Limb (tissue), 2 donors: ENCODE measurements at regions not wholly inside any gene's neighbourhood (a gene's known extent, or its start where the extent isn't known, plus 50 kb on each side); places are given as distances from the start of the nearest gene placed in this dataset.
"Not testable (repeated sequence)": the region's sequence is repeated elsewhere in the genome, so short reads cannot be mapped to it uniquely, and the experiment has no call there.

Experiments
- DNase-seq, 2 donors: peaks; one replicate each; pipeline ENCODE4 v3.0.0-alpha.2; 2016; ENCODE audit errors: extremely low spot score in 2 of 2

DNA sequence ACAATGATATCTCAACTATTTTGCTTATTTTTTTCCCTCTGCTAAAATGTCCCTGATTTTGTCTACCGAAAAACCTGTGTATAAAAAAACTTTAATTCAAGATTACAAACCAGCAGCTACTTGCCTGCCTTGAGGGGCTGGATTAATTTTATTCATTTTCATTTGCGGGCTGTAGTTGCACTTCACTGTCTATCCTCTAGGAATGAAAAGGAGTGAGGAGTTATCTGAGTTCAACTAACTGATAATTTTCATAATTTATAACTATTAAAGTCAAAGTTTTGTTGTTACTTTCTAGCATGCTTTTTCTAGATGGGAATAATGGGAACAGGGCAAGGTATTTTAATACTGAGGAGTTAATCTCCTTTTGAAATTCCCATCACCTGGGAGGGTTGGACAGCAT is 50.3 kb upstream of the AGTPBP1 start:
- DNase-seq: not testable (repeated sequence)

DNA sequence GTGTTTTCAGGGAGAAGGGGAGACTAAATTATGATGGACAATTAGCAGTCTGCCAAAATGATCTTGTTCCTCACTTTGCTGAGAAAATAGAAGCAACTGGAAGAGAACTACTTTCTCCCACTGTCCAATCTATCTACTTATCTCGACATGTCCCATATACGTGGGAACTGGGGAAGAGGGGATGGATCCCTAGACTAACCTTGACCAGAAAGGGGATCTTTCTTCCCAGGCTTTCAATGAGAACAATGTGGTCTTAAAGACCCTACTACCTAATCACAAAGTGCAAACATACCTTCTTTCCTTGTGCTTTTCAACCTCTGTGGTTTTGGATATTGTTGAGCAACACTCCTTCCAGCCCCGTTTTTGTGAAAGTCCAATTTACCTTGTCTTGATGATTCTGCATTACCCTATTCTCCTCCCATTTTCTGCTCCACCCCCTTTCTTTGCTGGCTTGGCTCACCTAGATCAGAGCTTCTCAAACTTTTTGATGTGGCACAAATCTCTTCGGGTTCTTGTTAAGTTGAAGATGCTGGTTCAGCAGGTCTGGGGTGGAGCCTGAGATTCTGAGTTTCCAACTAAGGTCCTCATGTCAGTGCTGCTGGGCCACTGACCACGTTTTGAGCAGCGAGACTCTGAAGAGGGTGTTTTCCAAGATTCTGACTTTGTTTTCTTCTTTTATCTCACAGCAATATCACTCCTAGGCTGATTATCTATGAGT is 61.4 kb upstream of the AGTPBP1 start:
- DNase-seq: not testable (repeated sequence)

DNA sequence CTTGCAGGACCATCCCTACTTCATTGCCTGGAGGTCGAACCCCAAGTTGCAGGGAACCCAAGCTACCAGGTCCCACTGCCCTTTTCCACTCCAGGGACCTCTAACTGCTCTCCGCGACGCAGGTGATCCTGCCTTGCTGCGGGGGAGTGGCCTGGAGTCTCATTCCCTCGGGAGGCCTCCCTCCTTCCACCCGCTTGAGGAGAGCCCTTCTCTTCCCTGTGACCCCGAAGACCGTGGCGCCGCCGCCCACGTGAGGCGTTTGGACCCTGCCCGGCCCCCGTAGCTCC is 63.0 kb upstream of the AGTPBP1 start:
- not testable (repeated sequence) for DNase-seq

DNA sequence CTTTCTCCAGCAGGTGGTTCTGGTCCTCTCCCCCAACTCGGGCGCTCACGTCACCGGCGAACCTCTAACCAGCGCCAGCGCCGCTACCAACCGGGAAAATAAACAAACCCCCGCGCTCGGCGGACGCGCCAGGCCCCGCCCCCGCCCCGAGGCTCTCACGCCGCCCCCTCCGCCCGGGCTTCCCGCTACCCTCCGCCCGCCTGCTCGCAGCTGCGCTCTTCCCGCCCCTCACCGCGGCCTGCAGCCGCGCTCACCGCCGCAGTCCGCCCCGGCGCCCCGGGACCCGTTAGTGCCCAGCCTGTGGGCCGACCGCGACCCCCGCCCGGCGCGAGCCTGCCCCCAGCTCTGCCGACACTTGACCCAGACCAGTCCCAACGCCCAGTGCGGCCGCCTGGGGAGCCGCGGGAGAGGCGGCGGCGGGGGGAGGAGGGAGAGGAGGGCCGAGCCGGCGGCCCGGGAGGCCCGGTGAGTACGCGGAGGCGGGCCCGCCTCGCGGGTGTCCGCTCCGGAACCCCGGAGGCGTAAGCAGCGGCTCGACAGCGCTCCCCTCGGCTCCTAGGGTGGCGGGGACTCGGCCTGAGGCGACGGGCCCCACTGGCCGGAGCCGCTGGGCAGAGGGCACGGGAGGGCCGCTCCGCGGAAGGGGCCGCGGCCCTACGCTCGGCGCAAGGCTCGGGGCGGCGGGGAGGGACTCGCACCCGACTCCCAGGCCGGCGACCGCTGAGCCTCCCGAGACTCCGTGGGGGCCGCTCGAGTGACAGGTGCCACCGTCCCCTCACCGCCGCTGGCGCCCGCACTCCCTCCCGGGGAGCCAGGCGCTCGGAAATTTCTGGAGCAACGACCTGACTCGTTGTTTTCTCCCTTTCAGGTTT is 63.6 kb upstream of the AGTPBP1 start:
- peak; percentile 53 to 90 for DNase-seq

DNA sequence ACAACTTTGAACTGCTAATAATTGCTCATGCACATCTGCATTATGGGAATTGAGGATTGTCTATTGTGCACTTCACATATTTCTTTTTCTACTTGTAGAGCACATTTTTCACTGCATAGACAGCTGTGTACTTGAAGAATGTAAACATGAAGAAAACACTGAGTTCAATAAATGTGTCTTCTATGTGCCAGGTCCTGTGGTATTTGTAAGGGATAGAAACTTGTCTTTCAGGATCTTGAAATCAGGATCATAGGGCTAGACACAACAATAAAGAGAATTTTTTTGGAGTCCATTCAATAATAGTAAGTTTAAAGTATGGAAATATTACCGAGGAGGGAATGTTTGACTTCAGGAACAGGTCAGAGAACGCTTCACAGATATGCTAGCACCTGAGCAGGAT is 66.6 kb upstream of the AGTPBP1 start:
- not testable (repeated sequence) for DNase-seq

DNA sequence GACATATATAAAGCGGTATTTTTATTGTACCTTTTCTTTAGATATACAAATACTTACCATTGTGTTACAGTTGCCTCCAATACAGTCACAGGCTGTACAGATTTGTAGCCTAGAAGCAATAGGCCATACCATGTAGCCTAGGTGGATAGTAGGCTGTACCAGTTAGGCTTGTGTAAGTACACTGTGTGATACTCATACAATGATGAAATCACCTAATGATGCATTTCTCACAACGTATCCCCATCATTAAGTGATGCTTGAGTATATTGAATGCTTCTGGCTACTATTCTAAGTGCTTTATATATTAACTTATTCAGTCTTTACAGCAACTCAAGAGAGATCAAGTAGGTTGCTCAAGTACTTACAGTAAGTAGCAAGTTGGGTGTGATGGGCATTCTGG is 71.6 kb upstream of the AGTPBP1 start:
- DNase-seq: not testable (repeated sequence)

DNA sequence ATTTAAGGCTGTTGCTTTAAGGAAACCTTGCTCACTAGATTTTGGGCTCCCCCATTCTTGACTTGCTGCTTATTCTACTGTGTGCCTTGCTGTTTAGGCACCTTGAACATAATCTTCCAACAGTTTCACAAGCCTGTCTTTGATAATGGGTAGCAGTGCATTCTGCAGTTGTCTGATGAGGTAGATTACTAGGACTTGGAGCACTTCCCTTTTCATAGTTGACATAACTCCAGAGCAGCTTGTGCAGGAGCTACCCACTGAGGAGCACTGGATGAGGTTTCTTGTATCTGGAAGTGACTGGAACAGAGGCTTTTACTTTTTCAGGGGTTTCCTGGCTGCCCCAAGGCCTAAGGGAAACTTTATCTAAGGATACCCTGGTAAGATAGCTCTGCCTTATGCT is 73.0 kb upstream of the AGTPBP1 start:
- not testable (repeated sequence) for DNase-seq

DNA sequence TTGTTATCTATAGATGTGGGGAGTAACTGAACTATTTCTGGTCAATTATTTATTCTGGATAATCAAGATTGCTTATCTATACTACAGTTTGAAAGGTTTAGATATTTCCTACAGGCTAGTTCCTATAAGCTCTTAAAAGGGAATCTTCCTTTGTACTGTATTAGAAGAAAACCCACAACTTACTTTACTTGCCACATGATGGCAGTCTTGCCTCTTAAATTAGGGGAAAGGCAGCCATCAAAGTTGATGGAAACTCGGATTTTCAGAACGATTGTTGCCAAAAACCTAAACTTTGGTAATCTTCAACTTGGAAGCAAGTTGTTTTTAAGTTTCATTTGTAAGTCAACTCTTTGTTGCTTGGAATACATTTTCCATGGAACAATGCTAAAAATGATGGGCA is 77.2 kb upstream of the AGTPBP1 start:
- peak in 1 of 2 donors; percentile 15 for DNase-seq

DNA sequence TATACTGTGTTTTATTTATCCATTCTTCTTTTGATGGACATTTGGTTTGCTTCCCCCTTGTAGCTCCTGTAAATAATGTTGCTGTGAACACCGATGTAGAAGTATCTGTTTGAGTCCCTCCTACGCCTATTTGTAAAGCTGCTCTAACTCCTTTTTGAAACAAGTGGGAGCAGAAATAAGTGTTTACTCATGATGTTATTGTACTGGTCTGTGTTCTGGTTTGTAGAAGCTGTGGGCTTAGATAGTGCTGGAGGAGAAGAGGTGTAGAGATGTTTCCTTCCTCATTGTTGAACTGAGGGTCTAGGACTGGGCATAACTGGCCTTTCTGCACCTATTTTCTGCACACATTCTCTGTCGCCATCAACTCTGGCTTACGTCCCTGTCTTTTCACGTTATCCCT is 78.8 kb upstream of the AGTPBP1 start:
- DNase-seq: not testable (repeated sequence)

DNA sequence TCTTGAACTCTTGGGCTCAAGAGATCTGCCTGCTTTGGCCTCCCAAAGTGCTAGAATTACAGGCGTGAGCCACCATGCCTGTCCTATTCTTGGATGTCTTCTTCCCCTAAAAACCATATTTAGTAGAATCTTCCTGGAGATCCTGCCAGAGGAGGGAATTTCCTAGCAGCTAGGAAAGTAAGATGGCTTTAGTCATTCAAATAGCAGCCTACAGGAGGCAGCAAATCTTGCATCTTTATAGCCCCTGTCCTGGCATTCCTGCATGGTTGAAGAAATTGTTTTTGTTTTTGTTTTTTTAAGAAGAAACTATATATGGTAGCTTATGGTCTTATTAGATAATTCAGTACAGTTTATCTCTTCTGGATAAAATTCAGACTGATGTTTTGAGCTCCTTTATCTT is 83.2 kb upstream of the AGTPBP1 start:
- not testable (repeated sequence) for DNase-seq

DNA sequence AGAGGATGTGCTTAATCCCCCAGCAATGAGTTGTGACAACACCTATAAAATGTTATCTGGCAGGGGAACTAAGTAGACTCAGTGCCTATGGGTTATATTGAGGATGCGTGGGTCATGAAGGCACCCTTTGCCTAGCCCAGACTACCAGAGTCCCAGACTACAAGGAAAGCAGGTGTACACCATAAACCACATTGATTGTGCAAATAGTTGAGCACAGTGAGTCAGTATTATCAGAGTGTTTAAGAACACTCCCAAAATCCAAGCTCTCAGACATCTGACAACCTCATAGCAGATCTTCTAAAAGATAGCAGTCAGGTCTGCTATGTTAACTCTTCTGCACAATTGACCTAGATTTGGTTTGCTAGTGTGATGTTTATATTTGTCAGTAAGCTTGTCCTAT is 92.8 kb upstream of the AGTPBP1 start:
- not testable (repeated sequence) for DNase-seq

DNA sequence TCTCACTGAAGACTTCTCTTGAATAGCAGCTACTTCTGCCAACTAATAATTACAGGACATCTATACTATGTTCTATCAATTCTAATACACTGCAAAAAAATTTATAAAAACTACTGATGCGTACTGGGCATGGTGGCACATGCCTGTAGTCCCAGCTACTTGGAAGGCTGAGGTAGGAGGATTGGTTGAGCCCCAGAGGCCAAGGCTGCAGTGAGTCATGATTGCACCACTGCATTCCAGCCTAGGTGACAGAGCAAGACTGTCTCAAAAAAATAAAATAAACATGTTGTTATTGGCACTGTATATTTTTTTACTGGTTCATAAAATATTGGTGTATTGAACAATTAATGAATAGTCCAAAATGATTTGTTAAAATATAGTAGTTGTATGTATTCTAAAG is 97.0 kb upstream of the NAA35 start:
- DNase-seq: not testable (repeated sequence)

DNA sequence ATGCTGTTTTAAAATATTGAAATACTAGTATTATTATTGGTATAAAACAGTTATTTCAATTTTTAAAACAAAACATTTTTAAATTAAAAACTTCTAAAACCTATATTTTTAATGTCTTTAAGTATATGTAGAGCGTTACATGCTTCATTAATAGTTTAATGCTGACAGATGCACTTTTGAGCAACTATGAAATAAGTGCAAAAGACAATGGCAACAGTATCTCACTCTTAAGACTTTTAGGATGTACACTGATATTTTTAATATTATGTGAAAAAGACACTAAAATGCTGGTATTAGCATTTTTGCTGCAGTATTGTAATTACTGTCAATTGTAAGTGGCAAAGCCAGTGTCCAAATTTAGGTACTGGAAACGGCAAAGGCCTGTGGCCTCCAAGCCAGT is 93.2 kb upstream of the NAA35 start:
- DNase-seq: not testable (repeated sequence)

DNA sequence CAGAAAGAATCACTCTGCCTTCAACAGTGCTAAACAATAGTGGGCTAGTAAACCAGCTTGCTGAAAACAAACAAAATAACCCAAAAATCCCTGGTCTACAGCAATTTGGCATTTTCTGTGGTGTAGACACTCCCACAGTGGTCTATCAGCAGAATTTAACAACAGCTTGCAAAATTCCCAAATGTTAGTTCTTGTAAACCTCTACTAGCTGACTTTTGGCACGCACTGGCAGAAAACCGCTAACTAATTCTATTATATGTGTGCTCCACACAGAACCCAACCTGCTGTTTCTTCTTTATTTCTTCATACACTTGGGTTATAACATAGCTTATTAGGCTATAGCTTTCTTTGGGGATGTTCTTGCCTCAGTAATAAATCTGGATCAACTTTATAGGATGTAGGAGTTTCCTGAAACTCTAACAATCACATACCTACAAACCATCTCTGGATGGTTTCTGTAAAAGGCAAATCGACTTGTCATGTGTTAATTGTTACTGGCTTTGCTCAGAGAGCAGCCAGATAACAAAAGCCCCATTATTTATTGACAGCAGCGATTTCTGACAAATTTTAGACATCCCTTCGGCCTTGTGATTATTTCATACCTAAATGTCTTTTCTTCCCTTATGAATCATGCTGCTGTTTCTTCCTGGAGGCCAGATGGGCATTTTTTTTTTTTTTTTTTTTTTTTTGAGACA is 82.7 kb upstream of the NAA35 start:
- no peak for DNase-seq

DNA sequence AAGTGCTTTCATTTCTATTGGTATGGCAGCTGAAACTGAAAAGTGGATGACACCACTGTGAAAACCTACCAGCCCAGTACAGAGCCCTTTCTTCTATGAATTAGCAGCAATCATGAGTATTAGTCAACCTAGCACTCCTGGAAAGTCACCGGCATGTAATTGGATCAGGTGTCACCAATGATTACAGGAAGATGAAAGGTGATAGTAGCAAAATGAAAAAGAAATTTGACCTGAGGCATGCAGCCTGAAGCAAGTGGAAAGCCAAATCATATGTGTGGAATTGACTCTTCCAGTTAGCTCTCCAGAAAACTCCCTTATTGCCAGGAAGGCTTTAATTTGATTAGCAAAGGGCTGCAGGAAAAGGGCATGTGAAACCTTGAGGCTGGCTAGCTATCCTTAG is 81.2 kb upstream of the NAA35 start:
- DNase-seq: no peak

DNA sequence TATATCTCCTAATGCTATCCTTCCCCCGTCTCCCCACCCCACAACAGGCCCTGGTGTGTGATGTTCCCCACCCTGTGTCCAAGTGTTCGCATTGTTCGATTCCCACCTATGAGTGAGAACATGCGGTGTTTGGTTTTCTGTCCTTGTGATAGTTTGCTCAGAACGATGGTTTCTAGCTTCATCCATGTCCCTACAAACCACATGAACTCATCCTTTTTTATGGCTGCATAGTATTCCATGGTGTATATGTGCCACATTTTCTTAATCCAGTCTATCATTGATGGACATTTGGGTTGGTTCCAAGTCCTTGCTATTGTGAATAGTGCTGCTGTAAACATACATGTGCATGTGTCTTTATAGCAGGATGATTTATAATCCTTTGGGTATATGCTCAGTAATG is 79.1 kb upstream of the NAA35 start:
- not testable (repeated sequence) for DNase-seq

DNA sequence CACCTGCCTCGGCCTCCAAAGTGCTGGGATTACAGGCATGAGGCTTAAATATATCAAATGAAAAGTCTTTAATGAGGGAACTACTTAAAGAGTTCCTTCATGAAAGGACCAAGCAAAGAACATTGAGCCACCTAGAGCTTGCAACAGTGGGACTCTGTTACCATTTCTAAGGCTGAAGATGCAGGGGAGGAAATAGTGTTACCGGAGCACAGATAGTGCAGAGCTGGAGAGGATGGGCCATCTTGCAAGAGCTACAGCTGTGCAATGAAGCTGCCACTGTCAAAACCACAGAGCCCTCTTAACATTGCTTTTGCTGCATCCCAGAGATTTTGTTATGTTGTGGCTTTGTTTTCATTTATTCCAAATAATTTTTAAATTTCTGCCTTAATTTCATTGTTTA is 77.1 kb upstream of the NAA35 start:
- DNase-seq: no peak

DNA sequence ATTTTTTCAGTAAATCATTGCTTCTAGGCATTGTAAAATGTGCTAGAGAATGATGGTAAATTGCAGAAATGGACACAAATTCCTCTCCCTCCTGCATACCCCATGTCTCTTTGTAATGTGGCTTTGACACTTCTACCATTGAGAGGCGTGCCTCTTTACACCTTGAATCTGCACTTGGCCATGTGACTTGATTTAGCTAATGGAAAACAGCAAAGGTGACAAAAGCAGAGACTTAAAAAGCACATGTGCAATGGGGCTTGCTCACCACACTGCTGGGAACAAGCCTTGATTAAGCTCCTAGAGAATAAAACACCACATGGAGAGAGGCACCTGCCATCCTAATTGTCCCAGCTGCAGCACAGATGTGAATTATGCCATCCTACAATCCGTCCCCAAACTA is 69.9 kb upstream of the NAA35 start:
- DNase-seq: no peak

DNA sequence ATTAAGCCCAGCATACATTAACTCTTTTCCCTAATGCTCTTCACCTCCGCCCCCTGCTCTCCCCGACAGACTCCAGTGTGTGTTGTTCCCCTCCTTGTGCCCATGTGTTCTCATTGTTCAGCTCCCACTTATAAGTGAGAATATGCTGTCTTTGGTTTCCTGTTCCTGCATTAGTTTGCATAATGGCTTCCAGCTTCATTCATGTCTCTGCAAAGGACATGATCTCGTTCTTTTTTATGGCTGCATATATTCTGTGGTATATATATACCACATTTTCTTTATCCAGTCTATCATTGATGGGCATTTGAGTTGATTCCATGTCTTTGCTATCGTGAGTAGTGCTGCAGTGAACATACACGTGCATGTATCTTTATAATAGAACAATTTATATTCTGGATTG is 69.3 kb upstream of the NAA35 start:
- not testable (repeated sequence) for DNase-seq

DNA sequence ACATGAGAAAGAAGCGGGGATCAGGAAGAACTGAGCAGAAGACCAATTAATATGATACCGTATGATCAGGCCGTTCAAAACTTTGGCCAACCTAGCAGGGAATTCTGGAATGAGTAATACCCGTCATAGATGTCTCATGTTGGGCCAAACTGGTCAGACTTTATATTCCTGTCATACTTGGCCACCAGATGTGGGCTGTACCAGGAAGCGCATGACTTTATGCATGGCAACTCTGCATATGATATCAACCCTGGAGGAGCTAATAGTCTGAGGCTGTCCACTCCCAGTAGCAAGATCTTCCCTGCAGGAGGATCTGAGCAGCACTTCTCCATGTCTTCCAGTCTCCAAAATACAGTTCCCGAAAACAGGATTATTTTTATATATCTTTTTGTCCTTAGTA is 68.5 kb upstream of the NAA35 start:
- no peak for DNase-seq

DNA sequence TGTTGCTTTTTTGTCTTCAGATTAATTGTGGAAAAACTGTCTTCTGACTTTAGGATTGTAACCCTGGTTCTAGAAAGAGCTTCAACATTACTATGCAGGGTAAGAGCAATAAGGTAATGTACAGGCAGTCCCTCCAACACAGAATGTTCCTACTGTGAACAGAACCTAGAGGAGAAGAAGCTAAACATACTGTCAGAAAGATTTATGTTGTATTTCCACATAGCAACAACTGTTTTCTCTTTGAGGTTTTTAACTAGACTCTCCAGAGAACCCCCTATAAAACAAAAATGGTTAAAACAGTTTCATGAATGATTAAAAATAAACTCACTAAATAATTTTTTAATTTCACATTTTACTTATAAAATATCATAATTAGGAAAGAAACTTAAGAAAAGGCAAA is 64.3 kb upstream of the NAA35 start:
- no peak for DNase-seq

DNA sequence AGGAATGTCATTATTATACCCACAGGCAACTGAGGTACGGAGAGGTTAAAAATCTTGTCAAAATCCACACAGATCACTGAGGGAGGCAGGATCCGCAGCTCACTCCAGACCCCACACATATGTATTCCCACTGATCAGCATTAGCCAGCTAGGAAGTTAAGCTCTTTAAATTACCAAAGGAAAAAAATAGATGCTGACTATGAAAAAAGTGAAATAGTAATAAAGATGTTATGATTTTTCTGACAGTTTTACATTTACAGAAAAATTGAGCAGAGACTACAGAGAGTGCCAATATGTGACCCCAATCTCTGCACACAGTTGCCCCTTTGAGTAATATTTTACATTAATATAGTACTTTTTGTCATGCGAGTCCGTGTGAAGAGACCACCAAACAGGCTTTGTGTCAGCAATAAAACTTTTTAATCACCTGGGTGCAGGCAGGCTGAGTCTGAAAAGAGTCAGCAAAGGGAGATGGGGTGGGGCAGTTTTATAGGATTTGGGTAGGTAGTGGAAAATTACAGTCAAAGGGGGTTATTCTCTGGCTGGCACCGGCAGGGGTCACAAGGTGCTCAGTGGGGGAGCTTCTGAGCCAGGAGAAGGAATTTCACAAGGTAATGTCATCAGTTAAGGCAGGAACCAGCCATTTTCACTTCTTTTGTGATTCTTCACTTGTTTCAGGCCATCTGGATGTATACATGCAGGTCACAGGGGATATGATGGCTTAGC is 61.9 kb upstream of the NAA35 start:
- DNase-seq: not testable (repeated sequence)
